Spleen (tissue), 11 donors: ENCODE measurements at regions not wholly inside any gene's neighbourhood (a gene's known extent, or its start where the extent isn't known, plus 50 kb on each side); places are given as distances from the start of the nearest gene placed in this dataset.

Source experiments
- DNase-seq: peaks from one replicate; pipeline ENCODE4 v3.0.0-alpha.2; 2020
- H3K27ac ChIP-seq, 8 donors: fragments of 200-600 bp; sonication (generic) in 7 of 8; 1 replicate in 4 of 8; 2 replicates in 4 of 8; pipeline versions ENCODE4 v1.5.0 to v1.8.0; 2016 to 2021; ENCODE audit warnings: inconsistent platforms in 4 of 8, mild to moderate bottlenecking in 4 of 8, moderate library complexity in 1 of 8
- H3K27me3 ChIP-seq, 7 donors: fragments of 200-600 bp; sonication (generic) in 6 of 7; replicated peaks in 1 of 7; 1 replicate in 4 of 7; 2 replicates in 3 of 7; pipeline versions ENCODE4 v1.5.0 to v1.8.0; 2016 to 2021; ENCODE audit warnings: inconsistent platforms in 3 of 7, mild to moderate bottlenecking in 1 of 7
- H3K36me3 ChIP-seq, 6 donors: fragments of 200-600 bp; sonication (generic) in 5 of 6; 1 replicate in 4 of 6; 2 replicates in 2 of 6; pipeline versions ENCODE4 v1.5.0 to v1.8.0; 2016 to 2021; ENCODE audit warnings: inconsistent platforms in 2 of 6
- H3K4me1 ChIP-seq, 6 donors: fragments of 200-600 bp; sonication (generic) in 5 of 6; 1 replicate in 3 of 6; 2 replicates in 3 of 6; pipeline versions ENCODE4 v1.5.0 to v1.8.0; 2016 to 2021; ENCODE audit warnings: inconsistent platforms in 3 of 6
- H3K4me3 ChIP-seq, 8 donors: fragments of 200-600 bp; sonication (generic) in 7 of 8; 1 replicate in 4 of 8; 2 replicates in 4 of 8; pipeline versions ENCODE4 v1.5.0 to v1.8.0; 2016 to 2021; ENCODE audit warnings: inconsistent platforms in 4 of 8, mild to moderate bottlenecking in 4 of 8, moderate library complexity in 2 of 8
- H3K9me3 ChIP-seq, 8 donors: fragments of 200-600 bp; sonication (generic) in 7 of 8; 1 replicate in 4 of 8; 2 replicates in 4 of 8; pipeline versions ENCODE4 v1.5.0 to v1.8.0; 2016 to 2021; ENCODE audit warnings: inconsistent platforms in 4 of 8
- CTCF ChIP-seq, 11 experiments: fragments of 200-600 bp in 7 of 11; fragments of 450-650 bp in 4 of 11; sonication (generic) in 4 of 11; IDR thresholded peaks in 8 of 11; conservative IDR thresholded peaks in 3 of 11; 1 replicate in 7 of 11; 2 replicates in 4 of 11; pipeline versions ENCODE4 v1.4.0 to v1.8.0; 2016 to 2021; ENCODE audit warnings: antibody characterized with exemption in 11 of 11, inconsistent platforms in 4 of 11, mild to moderate bottlenecking in 1 of 11
- POLR2A ChIP-seq, 3 donors: fragments of 450-650 bp; IDR thresholded peaks; one replicate each; pipeline ENCODE4 v1.5.1; 2017; ENCODE audit warnings: antibody characterized with exemption in 3 of 3, mild to moderate bottlenecking in 1 of 3
- POLR2AphosphoS5 ChIP-seq, 3 donors: sonication (generic); formaldehyde crosslinking; IDR thresholded peaks; one replicate each; pipeline ENCODE4 v1.5.1; 2017; ENCODE audit warnings: antibody characterized with exemption in 3 of 3
- WGBS, 5 donors: extraction: QIAGEN DNeasy Blood & Tissue Kit in 3 of 5; methylation state at CpG; one replicate each; pipeline versions ENCODE4 v1.1.5 to v1.1.7; 2013 to 2018; 5-methylcytosine and 5-hydroxymethylcytosine counted together
- intact Hi-C: fragments of 100-400 bp; cut with DNase I; formaldehyde crosslinking; loops from one replicate; pipeline ENCODE4 v1.15.0; 2023; ENCODE audit warnings: low total_unique reads
- donor health status: healthy with polysubstance abuse.
- donor health status: DM: no; HTN: no; CAD: no; lungs with moderate emphysema.
- donor health status: DM: no; HTN: no; CAD: no.
- donor health status: Bipolar disorder and iron deficiency.
- donor health status: healthy.
- donor health status: DM: no; HTN: no; CAD: no.
- donor health status: DM: yes; HTN: yes; CAD: no.

- H3K4me3 ChIP-seq, result no peak overlapping the region
- intact Hi-C loops, result no loop called here
- no peak for DNase-seq
- 87 to 100% (median 89%) methylated on average over 3 of the region's 3 CpGs for WGBS, 5 donors
- no peaks in the 10 kb centered on the region for H3K27me3 ChIP-seq
- TF ChIP-seq POLR2A (IDR thresholded peaks at IDR 0.05), result no peak
- TF ChIP-seq POLR2AphosphoS5 (IDR thresholded peaks at IDR 0.05), result no peak
- TF ChIP-seq CTCF (IDR thresholded peaks at IDR 0.05 in 8 of 11, conservative IDR thresholded peaks at IDR 0.05 in 3 of 11), result no peak
- no peaks in the 10 kb centered on the region for H3K36me3 ChIP-seq
- no peak overlapping the region for H3K27ac ChIP-seq
- H3K4me1 ChIP-seq, result peaks cover 4 to 27% (median 14%) of the 10 kb centered on the region in 6 donors
- H3K9me3 ChIP-seq, result no peaks in the 10 kb centered on the region
Measured at GRCh38 chr13:24008679-24009078, 111.4 kb upstream of the C1QTNF9B start.

GRCh38 chr13:24011266-24011665 lies 114.0 kb upstream of the C1QTNF9B start:
- intact Hi-C loops, result no loop called here
- DNase-seq, result no peak
- 88 to 99% (median 93%) methylated on average over 6 to 7 of the region's 7 CpGs for WGBS, 5 donors
- Histone ChIP-seq H3K4me3 (no peak overlapping the region), H3K9me3 (no peaks in the 10 kb centered on the region), H3K36me3 (no peaks in the 10 kb centered on the region), H3K4me1 (peaks cover 0 to 15% (median 9%) of the 10 kb centered on the region in 6 donors), H3K27ac (no peak overlapping the region), H3K27me3 (no peaks in the 10 kb centered on the region)
- TF ChIP-seq CTCF (IDR thresholded peaks at IDR 0.05 in 8 of 11, conservative IDR thresholded peaks at IDR 0.05 in 3 of 11) (no peak), POLR2AphosphoS5 (IDR thresholded peaks at IDR 0.05) (no peak), POLR2A (IDR thresholded peaks at IDR 0.05) (no peak)

- intact Hi-C loops, result no loop called here
- DNase-seq, result no peak
- Histone ChIP-seq H3K36me3 (no peaks in the 10 kb centered on the region), H3K9me3 (no peaks in the 10 kb centered on the region), H3K27me3 (no peaks in the 10 kb centered on the region), H3K4me3 (no peak overlapping the region), H3K4me1 (peaks cover 0 to 6% (median 0%) of the 10 kb centered on the region in 6 donors), H3K27ac (no peak overlapping the region)
- TF ChIP-seq POLR2AphosphoS5 (IDR thresholded peaks at IDR 0.05) (no peak), CTCF (IDR thresholded peaks at IDR 0.05 in 8 of 11, conservative IDR thresholded peaks at IDR 0.05 in 3 of 11) (no peak), POLR2A (IDR thresholded peaks at IDR 0.05) (no peak)
- WGBS, 5 donors, result 80 to 87% (median 84%) methylated on average over 6 to 10 of the region's 10 CpGs
Measured at GRCh38 chr13:24012648-24013047, 115.3 kb upstream of the C1QTNF9B start.

GRCh38 chr13:24013189-24013588 lies 115.9 kb upstream of the C1QTNF9B start:
- Histone ChIP-seq H3K4me1 (peaks cover 0 to 4% (median 0%) of the 10 kb centered on the region in 6 donors), H3K27ac (no peak overlapping the region), H3K27me3 (no peaks in the 10 kb centered on the region), H3K9me3 (no peaks in the 10 kb centered on the region), H3K36me3 (no peaks in the 10 kb centered on the region), H3K4me3 (no peak overlapping the region)
- WGBS, 5 donors, result 89 to 94% (median 90%) methylated on average over 6 of the region's 6 CpGs
- DNase-seq, result no peak
- TF ChIP-seq POLR2A (IDR thresholded peaks at IDR 0.05), result no peak
- no peak for TF ChIP-seq CTCF (IDR thresholded peaks at IDR 0.05 in 8 of 11, conservative IDR thresholded peaks at IDR 0.05 in 3 of 11)
- TF ChIP-seq POLR2AphosphoS5 (IDR thresholded peaks at IDR 0.05), result no peak
- intact Hi-C loops, result no loop called here
